Activated T-cell treated with anti-CD3 and anti-CD28 coated beads, Interleukin-2, amount 50 U/mL, for 1 hour (primary cell): ENCODE measurements at regions not wholly inside any gene's neighbourhood (a gene's known extent, or its start where the extent isn't known, plus 50 kb on each side); places are given as distances from the start of the nearest gene placed in this dataset.

Experiments
- DNase-seq: peaks from one replicate; pipeline ENCODE4 v3.0.0-alpha.2; 2020

GRCh38 chr6:44062771-44063560 lies 64.3 kb downstream of the MRPL14 start:
- DNase-seq = no peak

GRCh38 chr6:44062105-44062770 lies 65.0 kb downstream of the MRPL14 start:
- no peak for DNase-seq

GRCh38 chr6:44061375-44062104 lies 65.7 kb downstream of the MRPL14 start:
- no peak for DNase-seq

- no peak for DNase-seq
Measured at GRCh38 chr6:44060612-44061374, 66.5 kb downstream of the MRPL14 start.

GRCh38 chr6:44059359-44060346 lies 67.6 kb downstream of the MRPL14 start:
- DNase-seq = no peak

GRCh38 chr6:44058617-44059358 lies 68.5 kb downstream of the MRPL14 start:
- DNase-seq = no peak

GRCh38 chr6:44057931-44058616 lies 69.2 kb downstream of the MRPL14 start:
- DNase-seq = no peak

- no peak for DNase-seq
Measured at GRCh38 chr6:44057238-44057930, 69.9 kb downstream of the MRPL14 start.

- no peak for DNase-seq
Measured at GRCh38 chr6:44056392-44057237, 70.6 kb downstream of the MRPL14 start.

- no peak for DNase-seq
Measured at GRCh38 chr6:44054721-44055559, 72.3 kb downstream of the MRPL14 start.

GRCh38 chr6:44053760-44054556 lies 73.3 kb downstream of the MRPL14 start:
- no peak for DNase-seq

GRCh38 chr6:44053106-44053756 lies 74.0 kb downstream of the MRPL14 start:
- no peak for DNase-seq

GRCh38 chr6:44052419-44053023 lies 74.7 kb downstream of the MRPL14 start:
- no peak for DNase-seq

- no peak for DNase-seq
Measured at GRCh38 chr6:44051515-44051914, 75.7 kb downstream of the MRPL14 start.

GRCh38 chr6:44050872-44051505 lies 76.3 kb downstream of the MRPL14 start:
- DNase-seq = no peak
